Body of pancreas (tissue), 4 donors: ENCODE measurements at regions not wholly inside any gene's neighbourhood (a gene's known extent, or its start where the extent isn't known, plus 50 kb on each side); places are given as distances from the start of the nearest gene placed in this dataset.

Experiments
- ATAC-seq: fragments of 150-250 bp; one replicate; pipeline ENCODE4 v1.9.1; 2016
- DNase-seq, 4 donors: peaks; one replicate each; pipeline ENCODE4 v3.0.0-alpha.2; 2019
- H3K27ac ChIP-seq, 4 donors: fragments of 200-600 bp; sonication (generic); 1 replicate in 3 of 4; 2 replicates in 1 of 4; pipeline versions ENCODE4 v1.5.1 to v1.6.1; 2016 to 2019; ENCODE audit warnings: mild to moderate bottlenecking in 1 of 4, mixed read lengths in 1 of 4, moderate library complexity in 1 of 4
- H3K27me3 ChIP-seq, 2 donors: fragments of 200-600 bp; sonication (generic); one replicate each; pipeline ENCODE4 v1.6.0; 2016; ENCODE audit warnings: mild to moderate bottlenecking in 1 of 2
- H3K36me3 ChIP-seq, 2 donors: fragments of 200-600 bp; sonication (generic); replicated peaks in 1 of 2; 2 replicates each; pipeline ENCODE4 v1.5.1; 2016; ENCODE audit warnings: low read depth in 2 of 2; ENCODE audit not compliant: insufficient read depth in 1 of 2
- H3K4me1 ChIP-seq: fragments of 200-600 bp; sonication (generic); one replicate; pipeline ENCODE4 v1.6.0; 2016
- H3K4me3 ChIP-seq, 2 donors: fragments of 200-600 bp; sonication (generic); 1 replicate in 1 of 2; 2 replicates in 1 of 2; pipeline ENCODE4 v1.5.1; 2016 to 2019
- H3K9me3 ChIP-seq, 3 donors: fragments of 200-600 bp; sonication (generic); 1 replicate in 2 of 3; 2 replicates in 1 of 3; pipeline ENCODE4 v1.5.1; 2016
- CTCF ChIP-seq, 7 experiments: fragments of 450-650 bp in 4 of 7; fragments of 200-600 bp in 3 of 7; sonication (generic) in 3 of 7; IDR thresholded peaks; one replicate each; pipeline ENCODE4 v1.5.1; 2016 to 2019; ENCODE audit warnings: antibody characterized with exemption in 7 of 7
- POLR2A ChIP-seq, 3 donors: fragments of 450-650 bp; IDR thresholded peaks; one replicate each; pipeline ENCODE4 v1.6.1; 2016; ENCODE audit warnings: antibody characterized with exemption in 3 of 3, mild to moderate bottlenecking in 2 of 3
- WGBS, 2 donors: methylation state at CpG; one replicate each; pipeline ENCODE4 v1.1.5; 2017; 5-methylcytosine and 5-hydroxymethylcytosine counted together
- intact Hi-C: fragments of 100-400 bp; cut with DNase I; formaldehyde crosslinking; loops from one replicate; pipeline ENCODE4 v1.15.1; 2023

GRCh38 chr9:75582870-75583269 lies 307.6 kb upstream of the PCSK5 start:
- no peak for TF ChIP-seq CTCF (IDR thresholded peaks at IDR 0.05)
- TF ChIP-seq POLR2A (IDR thresholded peaks at IDR 0.05): no peak
- H3K4me3 ChIP-seq: no peak overlapping the region
- no peaks in the 10 kb centered on the region for H3K36me3 ChIP-seq
- no peaks in the 10 kb centered on the region for H3K9me3 ChIP-seq
- no peak overlapping the region for H3K27ac ChIP-seq
- WGBS, 2 donors: 51 to 54% methylated on average over 2 of the region's 2 CpGs
- H3K4me1 ChIP-seq: no peaks in the 10 kb centered on the region
- DNase-seq (no peak), ATAC-seq (no peak)
- intact Hi-C loops: no loop called here
- H3K27me3 ChIP-seq: no peaks in the 10 kb centered on the region

- ATAC-seq (no peak), DNase-seq (no peak)
- no peaks in the 10 kb centered on the region for H3K36me3 ChIP-seq
- H3K27me3 ChIP-seq: no peaks in the 10 kb centered on the region
- WGBS, 2 donors: 63 to 69% methylated on average over 2 of the region's 2 CpGs
- H3K4me3 ChIP-seq: no peak overlapping the region
- H3K9me3 ChIP-seq: no peaks in the 10 kb centered on the region
- TF ChIP-seq CTCF (IDR thresholded peaks at IDR 0.05) (no peak), POLR2A (IDR thresholded peaks at IDR 0.05) (no peak)
- H3K27ac ChIP-seq: no peak overlapping the region
- H3K4me1 ChIP-seq: no peaks in the 10 kb centered on the region
- intact Hi-C loops: no loop called here
Measured at GRCh38 chr9:75588808-75589207, 301.7 kb upstream of the PCSK5 start.

GRCh38 chr9:75589497-75589896 lies 301.0 kb upstream of the PCSK5 start:
- 46 to 56% methylated on average over 2 of the region's 2 CpGs for WGBS, 2 donors
- no peaks in the 10 kb centered on the region for H3K27me3 ChIP-seq
- H3K36me3 ChIP-seq: no peaks in the 10 kb centered on the region
- no peak for ATAC-seq
- intact Hi-C loops: no loop called here
- H3K27ac ChIP-seq: no peak overlapping the region
- H3K4me3 ChIP-seq: no peak overlapping the region
- DNase-seq: no peak
- no peaks in the 10 kb centered on the region for H3K9me3 ChIP-seq
- H3K4me1 ChIP-seq: no peaks in the 10 kb centered on the region
- TF ChIP-seq CTCF (IDR thresholded peaks at IDR 0.05) (no peak), POLR2A (IDR thresholded peaks at IDR 0.05) (no peak)

- ATAC-seq (no peak), DNase-seq (no peak)
- Histone ChIP-seq H3K27me3 (no peaks in the 10 kb centered on the region), H3K4me3 (no peak overlapping the region), H3K27ac (no peak overlapping the region), H3K36me3 (no peaks in the 10 kb centered on the region), H3K4me1 (no peaks in the 10 kb centered on the region), H3K9me3 (no peaks in the 10 kb centered on the region)
- 44 to 56% methylated on average over 3 of the region's 3 CpGs for WGBS, 2 donors
- intact Hi-C loops: no loop called here
- TF ChIP-seq POLR2A (IDR thresholded peaks at IDR 0.05): no peak
- TF ChIP-seq CTCF (IDR thresholded peaks at IDR 0.05): no peak
Measured at GRCh38 chr9:75591972-75592371, 298.5 kb upstream of the PCSK5 start.

GRCh38 chr9:75592586-75592985 lies 297.9 kb upstream of the PCSK5 start:
- TF ChIP-seq POLR2A (IDR thresholded peaks at IDR 0.05) (no peak), CTCF (IDR thresholded peaks at IDR 0.05) (no peak)
- DNase-seq (no peak), ATAC-seq (no peak)
- no peaks in the 10 kb centered on the region for H3K4me1 ChIP-seq
- no peaks in the 10 kb centered on the region for H3K36me3 ChIP-seq
- H3K27me3 ChIP-seq: no peaks in the 10 kb centered on the region
- WGBS, 2 donors: 80 to 86% methylated on average over 1 of the region's 1 CpG
- H3K9me3 ChIP-seq: no peaks in the 10 kb centered on the region
- intact Hi-C loops: no loop called here
- no peak overlapping the region for H3K27ac ChIP-seq
- no peak overlapping the region for H3K4me3 ChIP-seq
